ENCODE measurements at regions not wholly inside any gene's neighbourhood (a gene's known extent, or its start where the extent isn't known, plus 50 kb on each side); places are given as distances from the start of the nearest gene placed in this dataset.

GRCh38 chr1:72485801-72486200 lies 203.5 kb upstream of the NEGR1 start:
- no peak for TF ChIP-seq EZH2 (optimal IDR thresholded peaks at IDR 0.05; ENCODE audit: low read depth, low read length)
- no peak for TF ChIP-seq CTCF (IDR thresholded peaks at IDR 0.05; ENCODE audit: low read length)
